Osteocyte (in vitro differentiated cells): ENCODE measurements at regions not wholly inside any gene's neighbourhood (a gene's known extent, or its start where the extent isn't known, plus 50 kb on each side); places are given as distances from the start of the nearest gene placed in this dataset.
A peak's percentile ranks its signal among the peaks of the same experiment; 100 is the strongest.
"Not testable (repeated sequence)": the region's sequence is repeated elsewhere in the genome, so short reads cannot be mapped to it uniquely, and the experiment has no call there.

Experiments
- DNase-seq: peaks from one replicate; pipeline ENCODE4 v3.0.0; 2021; ENCODE audit warnings: mixed read lengths; ENCODE audit not compliant: unreplicated experiment; ENCODE audit errors: extremely low spot score
- H3K27ac Mint-ChIP-seq: one replicate; pipeline ENCODE4 v1.8.0; 2021; ENCODE audit warnings: mild to moderate bottlenecking, mixed read lengths; ENCODE audit not compliant: unreplicated experiment
- H3K27me3 Mint-ChIP-seq: one replicate; pipeline ENCODE4 v1.8.0; 2021; ENCODE audit warnings: mixed read lengths; ENCODE audit not compliant: unreplicated experiment
- H3K36me3 Mint-ChIP-seq: one replicate; pipeline ENCODE4 v1.8.0; 2021; ENCODE audit warnings: mixed read lengths; ENCODE audit not compliant: unreplicated experiment
- H3K4me1 Mint-ChIP-seq: one replicate; pipeline ENCODE4 v1.8.0; 2021; ENCODE audit warnings: mixed read lengths; ENCODE audit not compliant: unreplicated experiment
- H3K4me3 Mint-ChIP-seq: one replicate; pipeline ENCODE4 v1.8.0; 2021; ENCODE audit warnings: mild to moderate bottlenecking, moderate library complexity, mixed read lengths; ENCODE audit not compliant: unreplicated experiment
- H3K9me3 Mint-ChIP-seq: one replicate; pipeline ENCODE4 v1.8.0; 2021; ENCODE audit warnings: mixed read lengths; ENCODE audit not compliant: unreplicated experiment
- CTCF ChIP-seq: fragments of 200-600 bp; sonication (generic); IDR thresholded peaks from 2 replicates; pipeline ENCODE4 v1.5.0; 2021; ENCODE audit warnings: antibody characterized with exemption, mild to moderate bottlenecking, moderate library complexity

GRCh38 chr6:97978855-97979271 lies 695.8 kb upstream of the MMS22L start:
- no peak overlapping the region for H3K27ac Mint-ChIP-seq
- no peak overlapping the region for H3K4me3 Mint-ChIP-seq
- no peaks in the 10 kb centered on the region for H3K9me3 Mint-ChIP-seq
- peaks cover 3% of the 10 kb centered on the region for H3K27me3 Mint-ChIP-seq
- no peaks in the 10 kb centered on the region for H3K4me1 Mint-ChIP-seq
- peak; percentile 10 for TF ChIP-seq CTCF
- DNase-seq = no peak
- no peaks in the 10 kb centered on the region for H3K36me3 Mint-ChIP-seq

GRCh38 chr6:97979285-97979684 lies 696.3 kb upstream of the MMS22L start:
- H3K27ac Mint-ChIP-seq, H3K4me1 Mint-ChIP-seq: not testable (repeated sequence)

GRCh38 chr6:97989451-97989850 lies 706.4 kb upstream of the MMS22L start:
- Mint-ChIP-seq H3K9me3 (no peaks in the 10 kb centered on the region), H3K27me3 (peaks cover 9% of the 10 kb centered on the region), H3K36me3 (no peaks in the 10 kb centered on the region), H3K27ac (no peak overlapping the region), H3K4me1 (no peaks in the 10 kb centered on the region), H3K4me3 (no peak overlapping the region)
- no peak for DNase-seq
- TF ChIP-seq CTCF = no peak

More at GRCh38 chr6:97979285-97979684, 696.3 kb upstream of the MMS22L start:
- not testable (repeated sequence) for DNase-seq, H3K9me3 Mint-ChIP-seq, H3K36me3 Mint-ChIP-seq, H3K27me3 Mint-ChIP-seq, H3K4me3 Mint-ChIP-seq

GRCh38 chr6:97995158-97995557 lies 712.1 kb upstream of the MMS22L start:
- no peaks in the 10 kb centered on the region for H3K9me3 Mint-ChIP-seq
- H3K27me3 Mint-ChIP-seq = peaks cover 13% of the 10 kb centered on the region
- TF ChIP-seq CTCF = no peak
- H3K4me3 Mint-ChIP-seq = no peak overlapping the region
- H3K27ac Mint-ChIP-seq = no peak overlapping the region
- no peaks in the 10 kb centered on the region for H3K36me3 Mint-ChIP-seq
- no peak for DNase-seq
- no peaks in the 10 kb centered on the region for H3K4me1 Mint-ChIP-seq

GRCh38 chr6:98002678-98003077 lies 719.7 kb upstream of the MMS22L start:
- TF ChIP-seq CTCF = no peak
- Mint-ChIP-seq H3K27ac (no peak overlapping the region), H3K4me1 (no peaks in the 10 kb centered on the region), H3K4me3 (no peak overlapping the region), H3K9me3 (no peaks in the 10 kb centered on the region), H3K27me3 (peaks cover 4% of the 10 kb centered on the region), H3K36me3 (no peaks in the 10 kb centered on the region)
- DNase-seq = no peak
